HG03460 (cell line): ENCODE measurements at regions not wholly inside any gene's neighbourhood (a gene's known extent, or its start where the extent isn't known, plus 50 kb on each side); places are given as distances from the start of the nearest gene placed in this dataset.

ENCODE experiments used
- ATAC-seq: cut with Tn5 transposase; IDR thresholded peaks from one replicate; pipeline ENCODE4 v1.9.1; 2021; ENCODE audit not compliant: unreplicated experiment

- ATAC-seq, result no peak
Observed at GRCh38 chr21:19908390-19908789, 1089.8 kb upstream of the NCAM2 start.

- no peak for ATAC-seq
Observed at GRCh38 chr21:19914028-19914427, 1084.2 kb upstream of the NCAM2 start.

GRCh38 chr21:19921211-19921610 lies 1077.0 kb upstream of the NCAM2 start:
- ATAC-seq, result no peak

GRCh38 chr21:19922122-19922521 lies 1076.1 kb upstream of the NCAM2 start:
- ATAC-seq, result no peak

- ATAC-seq, result no peak
Observed at GRCh38 chr21:19935467-19935866, 1062.7 kb upstream of the NCAM2 start.

- ATAC-seq, result no peak
Observed at GRCh38 chr21:19937619-19938018, 1060.6 kb upstream of the NCAM2 start.

GRCh38 chr21:19941626-19942025 lies 1056.6 kb upstream of the NCAM2 start:
- ATAC-seq, result no peak

GRCh38 chr21:19950347-19950746 lies 1047.9 kb upstream of the NCAM2 start:
- ATAC-seq, result no peak

GRCh38 chr21:19969156-19969555 lies 1029.1 kb upstream of the NCAM2 start:
- ATAC-seq, result no peak

- no peak for ATAC-seq
Observed at GRCh38 chr21:19981938-19982337, 1016.3 kb upstream of the NCAM2 start.

- ATAC-seq, result no peak
Observed at GRCh38 chr21:19986396-19986795, 1011.8 kb upstream of the NCAM2 start.

- no peak for ATAC-seq
Observed at GRCh38 chr21:19987671-19988070, 1010.5 kb upstream of the NCAM2 start.

- ATAC-seq, result no peak
Observed at GRCh38 chr21:19992540-19992939, 1005.7 kb upstream of the NCAM2 start.

GRCh38 chr21:19993268-19993667 lies 1004.9 kb upstream of the NCAM2 start:
- ATAC-seq, result no peak

GRCh38 chr21:19995253-19995652 lies 1003.0 kb upstream of the NCAM2 start:
- no peak for ATAC-seq

- no peak for ATAC-seq
Observed at GRCh38 chr21:19998453-19998852, 999.8 kb upstream of the NCAM2 start.

GRCh38 chr21:19999369-20000272 lies 998.6 kb upstream of the NCAM2 start:
- ATAC-seq, result no peak

- ATAC-seq, result no peak
Observed at GRCh38 chr21:20004367-20004766, 993.8 kb upstream of the NCAM2 start.

GRCh38 chr21:20010691-20011200 lies 987.5 kb upstream of the NCAM2 start:
- no peak for ATAC-seq

GRCh38 chr21:20013851-20014250 lies 984.4 kb upstream of the NCAM2 start:
- no peak for ATAC-seq

GRCh38 chr21:20016435-20017005 lies 981.7 kb upstream of the NCAM2 start:
- no peak for ATAC-seq

GRCh38 chr21:20020026-20020425 lies 978.2 kb upstream of the NCAM2 start:
- ATAC-seq, result no peak
